ENCODE measurements at regions not wholly inside any gene's neighbourhood (a gene's known extent, or its start where the extent isn't known, plus 50 kb on each side); places are given as distances from the start of the nearest gene placed in this dataset.
"Not testable (repeated sequence)": the region's sequence is repeated elsewhere in the genome, so short reads cannot be mapped to it uniquely, and the experiment has no call there.

DNA sequence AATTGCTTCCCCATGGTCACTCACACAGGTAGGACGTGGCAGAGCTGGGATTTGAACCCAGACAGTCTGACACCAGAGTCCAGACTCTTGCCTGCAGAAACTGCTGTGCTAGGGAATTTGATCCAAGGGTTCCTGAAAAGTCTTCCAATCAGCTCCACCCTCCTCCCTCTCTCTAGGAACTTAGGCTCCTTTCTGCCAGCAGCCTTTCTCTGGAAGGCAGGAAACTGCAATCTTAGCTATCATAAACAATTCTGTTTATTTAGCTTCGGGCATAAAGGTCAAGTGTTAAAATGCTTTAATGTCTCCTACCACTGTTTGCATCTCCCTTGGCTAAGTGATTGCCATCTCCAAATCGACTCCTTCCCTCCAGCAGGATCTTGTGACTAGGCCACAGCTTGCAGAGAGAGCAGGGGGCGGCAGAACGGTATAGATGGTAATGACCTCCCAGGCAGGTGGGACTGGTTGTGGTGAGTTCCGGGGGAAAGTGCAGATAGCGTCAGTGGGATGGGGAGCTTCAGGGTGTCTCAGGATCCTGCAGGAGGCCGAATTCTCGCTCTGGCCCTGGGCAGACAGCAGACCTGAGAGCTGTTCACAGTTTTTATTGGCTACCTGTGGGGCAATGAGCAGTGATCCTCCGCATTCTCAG, 882.4 kb upstream of the EEF2KMT start:
- DNase-seq (ENCODE audit: low spot score): no peak

DNA sequence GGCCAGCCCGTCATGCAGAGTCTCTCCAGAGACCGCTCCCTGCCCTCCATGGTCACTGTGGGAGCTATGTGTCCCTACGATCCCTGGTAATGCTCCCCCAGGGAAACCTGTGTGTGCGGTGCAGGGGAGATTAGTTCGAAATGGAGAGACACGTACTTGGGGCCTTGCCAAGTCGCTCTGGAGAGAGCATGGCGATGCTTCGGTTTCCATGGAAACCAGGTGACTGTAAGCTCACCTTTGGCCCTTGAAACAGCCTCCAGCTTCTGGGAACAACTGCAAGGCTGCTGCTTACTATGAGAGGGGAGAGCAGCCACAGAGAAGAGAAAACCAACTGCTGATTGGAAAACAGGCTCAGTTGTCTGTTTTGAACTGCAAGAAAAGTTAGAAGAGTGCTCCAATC, 879.7 kb upstream of the EEF2KMT start:
- no peak for DNase-seq (ENCODE audit: low spot score)

- no peak for DNase-seq (ENCODE audit: low spot score)
Observed at GRCh38 chr16:5972747-5973146, 875.2 kb upstream of the EEF2KMT start.

DNA sequence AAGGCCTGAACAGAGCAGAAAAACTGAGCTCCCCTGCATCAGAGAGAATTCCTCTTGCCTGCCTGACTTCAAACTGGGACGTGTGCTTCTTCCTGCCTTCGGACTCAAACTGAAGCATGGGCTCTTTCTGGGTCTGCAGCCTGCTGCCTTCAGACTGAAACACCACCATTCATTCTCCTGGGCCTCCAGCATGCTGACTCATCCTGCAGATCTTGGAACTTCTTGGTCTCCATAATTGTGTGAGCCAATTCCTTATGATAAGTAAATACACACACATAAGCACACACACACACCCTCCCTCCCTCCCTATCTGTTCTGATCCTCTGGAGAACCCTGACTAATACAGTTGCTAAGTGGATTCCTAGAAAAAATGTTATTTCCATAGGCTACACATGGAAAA, 874.3 kb upstream of the EEF2KMT start:
- no peak for DNase-seq (ENCODE audit: low spot score)

DNA sequence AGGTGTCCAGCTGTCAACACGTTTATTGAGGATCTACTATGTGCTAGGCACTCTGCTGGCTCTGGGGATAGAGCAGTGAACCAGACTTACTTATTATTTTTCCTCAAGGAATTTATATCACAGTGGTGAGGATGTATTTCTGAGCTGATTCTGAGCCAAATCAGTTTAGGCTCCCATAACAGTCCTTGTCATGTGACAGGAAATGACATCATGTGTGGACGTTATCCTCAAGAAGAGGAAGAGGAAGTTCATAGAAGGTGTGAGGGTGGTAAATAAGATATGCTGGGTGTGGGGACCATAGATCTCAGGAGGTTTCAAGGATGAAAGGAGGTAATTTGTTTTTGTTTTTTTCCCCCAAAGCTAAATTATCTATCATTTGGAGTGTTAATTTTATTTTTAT, 873.5 kb upstream of the EEF2KMT start:
- DNase-seq (ENCODE audit: low spot score): no peak

DNA sequence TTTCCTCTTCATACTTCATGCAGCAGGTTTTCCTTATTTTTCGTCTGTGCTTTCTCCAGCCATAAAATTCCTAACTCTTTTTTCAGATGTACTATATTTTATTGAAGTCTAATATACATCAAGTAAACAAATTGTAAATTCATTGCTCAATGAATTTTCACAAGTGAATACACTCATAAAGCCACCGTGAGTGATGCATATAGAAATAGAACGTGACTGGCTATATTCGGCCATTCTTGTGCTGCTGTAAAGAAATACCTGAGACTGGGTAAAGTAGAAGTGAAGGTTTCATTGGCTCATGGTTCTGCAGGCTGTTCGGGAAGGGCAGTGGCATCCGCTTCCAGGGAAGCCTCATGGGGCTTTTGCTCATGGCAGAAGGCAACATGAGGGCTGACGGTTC, 868.4 kb upstream of the EEF2KMT start:
- no peak for DNase-seq (ENCODE audit: low spot score)

- DNase-seq (ENCODE audit: low spot score): no peak
Observed at GRCh38 chr16:5965321-5965720, 867.7 kb upstream of the EEF2KMT start.

GRCh38 chr16:5951486-5951885, 853.9 kb upstream of the EEF2KMT start:
- no peak for DNase-seq (ENCODE audit: low spot score)

GRCh38 chr16:5944971-5945370, 847.4 kb upstream of the EEF2KMT start:
- no peak for DNase-seq (ENCODE audit: low spot score)

DNA sequence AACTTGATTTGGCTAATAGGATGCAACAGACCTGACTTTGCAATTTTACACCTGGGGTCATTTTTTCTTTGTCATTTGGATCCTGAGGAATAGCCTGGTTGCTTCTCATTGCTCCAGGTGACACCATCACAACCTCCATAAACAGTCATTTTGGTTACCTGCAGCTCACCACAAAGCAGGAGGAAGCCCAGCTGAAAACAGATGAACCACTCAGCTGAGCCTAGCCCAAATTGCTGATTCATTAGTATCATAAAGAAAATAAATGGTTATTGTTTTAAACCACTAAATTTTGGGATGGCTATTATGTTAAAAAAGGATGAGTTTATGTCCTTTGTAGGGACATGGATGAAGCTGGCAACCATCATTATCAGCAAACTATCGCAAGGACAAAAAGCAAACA, 841.0 kb upstream of the EEF2KMT start:
- no peak for DNase-seq (ENCODE audit: low spot score)

DNA sequence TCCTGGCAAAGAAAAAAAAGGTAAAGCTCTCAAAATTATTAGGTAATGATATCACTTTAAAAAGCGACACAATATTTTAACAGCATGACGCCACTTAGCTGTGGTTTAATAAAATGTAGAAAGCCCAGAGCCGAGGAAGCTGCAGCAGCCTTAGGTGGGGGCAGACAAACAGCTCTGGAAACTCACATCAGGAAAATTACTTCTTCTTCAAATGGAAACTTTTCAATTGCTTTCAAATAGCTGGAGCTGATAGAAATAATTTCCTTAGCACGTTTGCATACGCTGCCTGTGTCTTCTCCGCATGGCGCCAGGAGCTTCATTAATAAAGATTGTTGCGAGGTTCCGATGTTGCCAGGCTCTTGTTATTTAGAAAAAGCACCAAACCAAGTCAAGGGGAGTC, 835.3 kb upstream of the EEF2KMT start:
- DNase-seq (ENCODE audit: low spot score): no peak

DNA sequence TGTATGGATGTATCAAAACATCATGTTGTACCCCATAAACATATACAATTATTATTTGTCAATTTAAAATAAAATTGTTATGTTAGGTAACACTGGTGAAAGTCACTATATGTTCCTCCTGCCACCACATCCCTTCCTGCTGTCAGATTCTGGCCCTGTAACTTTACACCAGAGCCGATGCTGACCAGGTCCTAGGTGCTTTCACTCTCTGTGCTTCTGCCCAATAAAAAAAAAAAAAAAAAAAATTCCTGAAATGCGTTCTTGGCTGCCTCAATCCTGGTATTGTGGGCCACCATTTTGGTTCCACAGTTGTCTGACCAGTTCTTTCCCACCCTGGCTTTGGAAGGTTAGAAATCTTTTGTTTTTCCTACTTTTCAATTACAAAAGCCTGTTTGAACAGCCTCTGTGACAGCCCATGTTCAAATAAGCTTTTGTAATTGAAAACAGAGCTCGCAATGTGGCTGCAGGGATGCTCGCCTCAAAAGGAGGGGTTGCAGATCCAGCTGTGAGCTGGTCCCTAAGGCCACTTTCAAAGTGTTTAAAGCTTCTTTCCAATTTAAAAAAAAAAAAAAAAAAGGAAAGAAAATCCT, 831.0 kb upstream of the EEF2KMT start:
- no peak for DNase-seq (ENCODE audit: low spot score)

DNA sequence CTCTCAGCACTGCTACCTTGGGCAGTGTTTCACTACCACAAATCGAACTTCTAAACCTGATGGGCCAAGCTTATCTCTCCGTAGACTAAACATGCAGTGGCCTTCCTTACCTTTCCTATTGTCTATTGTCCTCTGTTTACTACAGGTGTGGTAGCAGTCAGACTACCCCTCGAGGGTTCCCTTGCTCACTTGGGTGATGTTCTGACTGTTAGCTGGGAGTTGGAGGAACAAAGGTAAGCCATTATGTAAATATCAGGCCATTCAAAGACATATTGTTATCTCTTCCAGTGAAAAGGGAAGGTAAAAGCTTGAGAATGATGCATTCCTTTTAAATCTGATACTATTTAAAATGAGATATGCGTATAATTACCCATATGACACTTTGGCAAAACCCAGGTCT, 828.3 kb upstream of the EEF2KMT start:
- no peak for DNase-seq (ENCODE audit: low spot score)

- no peak for DNase-seq (ENCODE audit: low spot score)
Observed at GRCh38 chr16:5922686-5923085, 825.1 kb upstream of the EEF2KMT start.

- no peak for DNase-seq (ENCODE audit: low spot score)
Observed at GRCh38 chr16:5918567-5919130, 821.1 kb upstream of the EEF2KMT start.

- DNase-seq (ENCODE audit: low spot score): no peak
Observed at GRCh38 chr16:5917436-5918195, 820.0 kb upstream of the EEF2KMT start.

GRCh38 chr16:5916711-5917191, 819.2 kb upstream of the EEF2KMT start:
- peak; percentile 48 for DNase-seq (ENCODE audit: low spot score)

DNA sequence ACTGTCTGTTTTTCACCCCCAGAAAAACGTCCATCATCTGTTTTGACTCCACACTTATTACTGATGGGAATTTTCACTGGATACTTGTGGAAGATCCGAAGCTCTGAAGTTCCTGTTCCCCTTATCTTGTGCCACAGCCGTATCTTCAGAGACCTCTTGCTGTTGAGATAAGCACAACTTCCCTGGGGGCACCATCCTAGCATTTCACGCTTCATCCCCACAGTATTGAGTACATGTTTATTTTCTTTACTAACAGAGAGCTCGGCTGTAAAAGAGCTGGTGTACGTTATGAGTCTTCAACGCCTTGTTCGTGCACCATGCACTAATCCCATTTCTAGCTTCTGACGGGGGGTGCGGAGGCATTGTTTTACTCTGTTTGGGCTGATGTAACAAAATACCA, 813.6 kb upstream of the EEF2KMT start:
- DNase-seq (ENCODE audit: low spot score): no peak

- not testable (repeated sequence) for DNase-seq (ENCODE audit: low spot score)
Observed at GRCh38 chr16:5909556-5909955, 812.0 kb upstream of the EEF2KMT start.

DNA sequence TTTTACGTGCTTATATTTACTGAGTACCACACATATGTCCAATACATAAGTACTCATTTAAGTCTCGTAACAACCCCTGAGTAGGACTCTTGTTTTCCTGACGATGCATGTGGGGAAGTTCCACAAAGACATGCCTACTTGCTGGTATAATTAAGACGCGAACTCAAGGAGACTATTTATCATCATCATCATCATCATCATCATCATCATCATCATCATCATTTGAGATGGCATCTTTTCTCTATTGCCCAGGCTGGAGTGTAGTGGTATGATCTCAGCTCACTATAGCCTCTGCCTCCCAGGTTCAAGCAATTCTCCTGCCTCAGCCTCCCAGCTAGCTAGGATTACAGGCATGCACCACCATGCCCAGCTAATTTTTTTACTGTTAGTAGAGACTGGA, 809.9 kb upstream of the EEF2KMT start:
- no peak for DNase-seq (ENCODE audit: low spot score)

- no peak for DNase-seq (ENCODE audit: low spot score)
Observed at GRCh38 chr16:5906351-5906750, 808.8 kb upstream of the EEF2KMT start.

GRCh38 chr16:5905935-5906334, 808.3 kb upstream of the EEF2KMT start:
- DNase-seq (ENCODE audit: low spot score): no peak

- DNase-seq (ENCODE audit: low spot score): no peak
Observed at GRCh38 chr16:5903832-5904231, 806.2 kb upstream of the EEF2KMT start.

Data from ecto neural progenitor cell (in vitro differentiated cells).